G401 (cell line): ENCODE measurements at regions not wholly inside any gene's neighbourhood (a gene's known extent, or its start where the extent isn't known, plus 50 kb on each side); places are given as distances from the start of the nearest gene placed in this dataset.

Experiments used
- DNase-seq: peaks from one replicate; pipeline ENCODE4 v3.0.0-alpha.2; 2015; ENCODE audit warnings: low spot score
- in situ Hi-C: cut with HindIII; loops from 2 replicates; pipeline ENCODE4 v1.10.0; 2016; ENCODE audit warnings: low sequenced_read_pairs, mixed read lengths

GRCh38 chr16:54815177-54815576 lies 115.5 kb upstream of the IRX5 start:
- no peak for DNase-seq
- in situ Hi-C loops = no loop called here

- in situ Hi-C loops = no loop called here
- no peak for DNase-seq
These were observed 116.9 kb upstream of the IRX5 start for GRCh38 chr16:54813778-54814177.

- DNase-seq = no peak
- in situ Hi-C loops = no loop called here
These were observed 118.4 kb upstream of the IRX5 start for GRCh38 chr16:54812229-54812628.

- no peak for DNase-seq
- in situ Hi-C loops = no loop called here
These were observed 121.8 kb upstream of the IRX5 start for GRCh38 chr16:54808890-54809289.

- in situ Hi-C loops = no loop called here
These were observed 123.7 kb upstream of the IRX5 start for GRCh38 chr16:54806881-54807360.

GRCh38 chr16:54806378-54806777 lies 124.3 kb upstream of the IRX5 start:
- in situ Hi-C loops = no loop called here
- no peak for DNase-seq

More at GRCh38 chr16:54806881-54807360, 123.7 kb upstream of the IRX5 start:
- no peak for DNase-seq

- in situ Hi-C loops = no loop called here
- no peak for DNase-seq
These were observed 125.0 kb upstream of the IRX5 start for GRCh38 chr16:54805648-54806047.

GRCh38 chr16:54801057-54801844 lies 129.4 kb upstream of the IRX5 start:
- in situ Hi-C loops = no loop called here
- no peak for DNase-seq

GRCh38 chr16:54798267-54798666 lies 132.4 kb upstream of the IRX5 start:
- DNase-seq = no peak
- in situ Hi-C loops = no loop called here

- in situ Hi-C loops = no loop called here
- no peak for DNase-seq
These were observed 134.5 kb upstream of the IRX5 start for GRCh38 chr16:54796211-54796610.

GRCh38 chr16:54792811-54793210 lies 137.9 kb upstream of the IRX5 start:
- in situ Hi-C loops = no loop called here
- DNase-seq = no peak

- in situ Hi-C loops = no loop called here
- DNase-seq = no peak
These were observed 143.6 kb upstream of the IRX5 start for GRCh38 chr16:54787045-54787444.

GRCh38 chr16:54783980-54784379 lies 146.7 kb upstream of the IRX5 start:
- DNase-seq = no peak
- in situ Hi-C loops = no loop called here

GRCh38 chr16:54783226-54783625 lies 147.4 kb upstream of the IRX5 start:
- in situ Hi-C loops = no loop called here
- DNase-seq = no peak

GRCh38 chr16:54780266-54780665 lies 150.4 kb upstream of the IRX5 start:
- no peak for DNase-seq
- in situ Hi-C loops = no loop called here

GRCh38 chr16:54779549-54779948 lies 151.1 kb upstream of the IRX5 start:
- in situ Hi-C loops = no loop called here
- DNase-seq = no peak

- no peak for DNase-seq
- in situ Hi-C loops = no loop called here
These were observed 155.9 kb upstream of the IRX5 start for GRCh38 chr16:54774768-54775167.

GRCh38 chr16:54772400-54772799 lies 158.3 kb upstream of the IRX5 start:
- in situ Hi-C loops = no loop called here
- no peak for DNase-seq

- in situ Hi-C loops = no loop called here
- no peak for DNase-seq
These were observed 164.3 kb upstream of the IRX5 start for GRCh38 chr16:54766355-54766754.

- in situ Hi-C loops = no loop called here
- no peak for DNase-seq
These were observed 180.4 kb upstream of the IRX5 start for GRCh38 chr16:54750249-54750648.

- no peak for DNase-seq
- in situ Hi-C loops = no loop called here
These were observed 182.0 kb upstream of the IRX5 start for GRCh38 chr16:54748611-54749190.
